ENCODE measurements at regions not wholly inside any gene's neighbourhood (a gene's known extent, or its start where the extent isn't known, plus 50 kb on each side); places are given as distances from the start of the nearest gene placed in this dataset.

DNA sequence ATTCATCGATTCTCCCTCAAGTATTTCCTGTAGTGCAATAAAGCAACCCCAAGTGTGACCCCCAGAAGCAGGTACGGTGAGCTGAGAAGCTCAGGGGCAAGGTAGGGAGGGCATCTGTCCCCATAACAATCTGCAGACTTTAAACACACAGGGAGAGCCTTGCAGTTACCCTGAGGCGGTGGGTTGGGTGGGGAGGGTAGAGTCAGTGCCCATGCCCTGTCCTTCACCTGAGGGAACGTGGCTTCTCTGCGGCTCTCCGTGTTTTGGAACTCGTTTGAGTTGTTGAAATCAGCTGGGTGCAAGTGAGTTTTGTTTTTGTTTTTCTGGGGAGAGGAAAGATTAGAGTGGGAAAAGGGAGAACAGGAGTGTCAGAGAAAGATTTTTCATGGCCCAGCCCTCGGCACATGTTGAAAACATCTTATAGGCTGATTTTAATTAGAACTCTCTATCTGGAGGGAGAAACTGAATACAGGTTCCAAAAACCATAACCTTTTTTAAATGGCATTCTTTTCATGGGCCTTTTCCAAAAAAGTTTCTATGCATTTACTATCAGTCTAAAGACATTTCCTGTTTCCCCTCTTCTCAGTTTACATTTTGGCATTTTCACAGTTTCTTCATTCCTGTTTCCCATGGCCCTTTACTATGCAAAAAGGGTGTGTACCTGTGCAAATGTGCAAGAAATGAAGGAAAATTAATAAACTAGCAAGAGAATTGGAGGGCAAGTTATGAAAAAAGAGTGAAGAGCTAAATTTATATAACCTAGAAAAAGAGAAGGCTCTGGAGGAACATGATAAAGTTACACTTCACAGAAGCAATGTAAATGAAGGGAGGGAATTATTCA is 266.5 kb upstream of the VLDLR start:
- no peaks in the 10 kb centered on the region for H3K4me1 ChIP-seq
- H3K9me3 ChIP-seq, result no peaks in the 10 kb centered on the region
- ATAC-seq (no peak), DNase-seq (no peak)
- WGBS, 2 donors, result 79 to 82% methylated on average over 8 of the region's 8 CpGs
- H3K4me3 ChIP-seq, result no peak overlapping the region
- no peak for TF ChIP-seq POLR2A (IDR thresholded peaks at IDR 0.05)
- TF ChIP-seq, protein P1, sequence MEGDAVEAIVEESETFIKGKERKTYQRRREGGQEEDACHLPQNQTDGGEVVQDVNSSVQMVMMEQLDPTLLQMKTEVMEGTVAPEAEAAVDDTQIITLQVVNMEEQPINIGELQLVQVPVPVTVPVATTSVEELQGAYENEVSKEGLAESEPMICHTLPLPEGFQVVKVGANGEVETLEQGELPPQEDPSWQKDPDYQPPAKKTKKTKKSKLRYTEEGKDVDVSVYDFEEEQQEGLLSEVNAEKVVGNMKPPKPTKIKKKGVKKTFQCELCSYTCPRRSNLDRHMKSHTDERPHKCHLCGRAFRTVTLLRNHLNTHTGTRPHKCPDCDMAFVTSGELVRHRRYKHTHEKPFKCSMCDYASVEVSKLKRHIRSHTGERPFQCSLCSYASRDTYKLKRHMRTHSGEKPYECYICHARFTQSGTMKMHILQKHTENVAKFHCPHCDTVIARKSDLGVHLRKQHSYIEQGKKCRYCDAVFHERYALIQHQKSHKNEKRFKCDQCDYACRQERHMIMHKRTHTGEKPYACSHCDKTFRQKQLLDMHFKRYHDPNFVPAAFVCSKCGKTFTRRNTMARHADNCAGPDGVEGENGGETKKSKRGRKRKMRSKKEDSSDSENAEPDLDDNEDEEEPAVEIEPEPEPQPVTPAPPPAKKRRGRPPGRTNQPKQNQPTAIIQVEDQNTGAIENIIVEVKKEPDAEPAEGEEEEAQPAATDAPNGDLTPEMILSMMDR (IDR thresholded peaks at IDR 0.05), result no peak
- intact Hi-C loops (cut with DNase I), result no loop called here
- no peak overlapping the region for H3K27ac ChIP-seq
- no peaks in the 10 kb centered on the region for H3K36me3 ChIP-seq (replicated peaks in 1 of 2; ENCODE audit: insufficient read depth in 1 of 2, low read depth in 2 of 2)
- H3K27me3 ChIP-seq, result no peaks in the 10 kb centered on the region

DNA sequence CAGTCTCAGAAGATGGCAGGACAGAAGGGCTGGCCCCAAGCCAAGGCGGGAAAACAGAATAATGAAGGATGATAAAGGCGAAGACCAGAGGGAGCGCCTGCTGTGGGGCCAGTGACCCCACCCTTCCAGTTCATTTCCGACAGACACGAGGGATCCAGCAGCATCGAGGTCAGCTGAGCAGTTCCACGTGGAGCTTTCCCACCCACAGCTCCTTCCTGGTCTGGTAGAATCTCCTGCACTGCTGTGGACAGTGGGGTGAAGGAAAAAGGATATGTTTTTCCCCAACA is 265.9 kb upstream of the VLDLR start:
- Histone ChIP-seq H3K36me3 (replicated peaks in 1 of 2; ENCODE audit: insufficient read depth in 1 of 2, low read depth in 2 of 2) (no peaks in the 10 kb centered on the region), H3K4me3 (no peak overlapping the region), H3K27ac (no peak overlapping the region), H3K9me3 (no peaks in the 10 kb centered on the region), H3K27me3 (no peaks in the 10 kb centered on the region), H3K4me1 (no peaks in the 10 kb centered on the region)
- 52 to 64% methylated on average over 7 of the region's 7 CpGs for WGBS, 2 donors
- no peak for DNase-seq
- ATAC-seq, result no peak
- intact Hi-C loops (cut with DNase I), result no loop called here
- TF ChIP-seq POLR2A (IDR thresholded peaks at IDR 0.05), result no peak
- TF ChIP-seq, protein P1 (IDR thresholded peaks at IDR 0.05), result no peak

DNA sequence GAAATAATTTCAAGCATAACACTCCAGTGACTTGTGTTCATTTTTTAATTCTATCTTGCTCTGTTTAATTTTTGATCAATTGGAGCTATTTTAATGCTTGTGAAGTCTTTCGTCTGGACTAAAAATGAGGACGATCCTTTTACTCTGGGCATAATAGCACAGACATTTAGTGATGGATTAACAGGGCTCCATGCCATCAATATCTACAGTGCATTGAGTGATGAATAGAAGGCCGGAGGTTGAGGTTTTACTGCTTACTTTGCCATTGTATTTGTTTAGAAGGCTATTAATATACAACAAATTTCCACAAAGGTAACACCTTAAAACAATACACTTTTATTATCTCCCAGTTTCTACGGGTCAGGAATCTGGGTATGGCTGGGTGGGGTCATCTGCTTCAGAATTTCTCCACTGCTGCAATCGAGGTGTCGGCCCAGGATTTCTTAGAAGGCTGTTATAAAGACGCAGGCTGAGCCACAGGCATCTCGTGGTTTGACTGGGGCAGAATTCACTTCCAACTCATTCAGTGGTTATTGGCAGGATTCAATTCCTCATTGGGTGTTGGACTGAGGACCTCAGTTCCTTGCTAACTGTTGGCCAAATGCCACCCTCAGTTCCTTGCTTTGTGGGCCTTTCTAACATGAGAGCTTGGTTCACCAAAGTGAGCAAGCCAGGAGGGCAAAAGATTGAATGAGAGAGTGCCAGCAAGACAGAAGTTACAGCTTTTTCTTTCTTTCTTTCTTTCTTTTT is 265.4 kb upstream of the VLDLR start:
- Histone ChIP-seq H3K36me3 (replicated peaks in 1 of 2; ENCODE audit: insufficient read depth in 1 of 2, low read depth in 2 of 2) (no peaks in the 10 kb centered on the region), H3K27me3 (no peaks in the 10 kb centered on the region), H3K9me3 (no peaks in the 10 kb centered on the region), H3K27ac (no peak overlapping the region), H3K4me1 (peaks cover 5% of the 10 kb centered on the region), H3K4me3 (no peak overlapping the region)
- TF ChIP-seq, protein P1 (IDR thresholded peaks at IDR 0.05), result no peak
- no peak for TF ChIP-seq POLR2A (IDR thresholded peaks at IDR 0.05)
- intact Hi-C loops (cut with DNase I), result no loop called here
- DNase-seq (no peak), ATAC-seq (no peak)
- 75 to 80% methylated on average over 8 of the region's 8 CpGs for WGBS, 2 donors

DNA sequence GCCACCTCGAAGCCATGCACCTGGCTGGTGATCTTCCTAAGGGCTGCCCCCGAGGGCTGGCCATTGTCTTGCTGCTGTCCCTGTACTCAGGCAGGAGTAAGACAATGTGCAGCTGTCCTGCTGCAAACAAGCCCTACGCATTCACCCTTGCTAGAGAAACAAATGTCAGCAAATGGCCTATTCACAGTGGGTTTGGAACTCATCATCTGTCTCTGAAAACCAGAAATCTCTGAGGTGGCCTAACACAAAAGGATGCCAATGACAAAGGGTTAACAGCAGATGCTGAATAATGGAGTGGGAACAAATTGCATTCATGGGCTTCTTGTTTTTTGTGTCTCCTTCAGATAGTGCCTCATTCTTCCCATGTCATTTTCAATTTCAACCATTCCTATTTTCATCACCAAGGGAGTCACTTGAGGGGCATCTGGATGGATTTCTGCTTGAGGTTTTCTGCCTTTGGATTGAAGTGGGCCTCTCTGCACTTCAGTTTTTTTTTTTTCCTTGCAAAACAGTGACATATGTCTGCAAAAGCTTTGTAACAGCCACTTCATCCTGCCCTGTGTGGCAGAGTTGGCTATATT is 261.6 kb upstream of the VLDLR start:
- peaks cover 5% of the 10 kb centered on the region for H3K4me1 ChIP-seq
- TF ChIP-seq POLR2A (IDR thresholded peaks at IDR 0.05), result no peak
- TF ChIP-seq, protein P1 (IDR thresholded peaks at IDR 0.05), result no peak
- 71 to 90% methylated on average over 3 of the region's 3 CpGs for WGBS, 2 donors
- intact Hi-C loops (cut with DNase I), result no loop called here
- no peaks in the 10 kb centered on the region for H3K36me3 ChIP-seq (replicated peaks in 1 of 2; ENCODE audit: insufficient read depth in 1 of 2, low read depth in 2 of 2)
- no peaks in the 10 kb centered on the region for H3K9me3 ChIP-seq
- H3K27me3 ChIP-seq, result no peaks in the 10 kb centered on the region
- DNase-seq, result no peak
- no peak overlapping the region for H3K4me3 ChIP-seq
- ATAC-seq, result no peak
- H3K27ac ChIP-seq, result no peak overlapping the region

Measured in body of pancreas (tissue), 4 donors.